MV-4-11 (cell line): ENCODE measurements at regions not wholly inside any gene's neighbourhood (a gene's known extent, or its start where the extent isn't known, plus 50 kb on each side); places are given as distances from the start of the nearest gene placed in this dataset.

Experiments used
- DNase-seq: peaks from one replicate; lab custom pipeline; 2025; lab: John Stamatoyannopoulos, UW

DNA sequence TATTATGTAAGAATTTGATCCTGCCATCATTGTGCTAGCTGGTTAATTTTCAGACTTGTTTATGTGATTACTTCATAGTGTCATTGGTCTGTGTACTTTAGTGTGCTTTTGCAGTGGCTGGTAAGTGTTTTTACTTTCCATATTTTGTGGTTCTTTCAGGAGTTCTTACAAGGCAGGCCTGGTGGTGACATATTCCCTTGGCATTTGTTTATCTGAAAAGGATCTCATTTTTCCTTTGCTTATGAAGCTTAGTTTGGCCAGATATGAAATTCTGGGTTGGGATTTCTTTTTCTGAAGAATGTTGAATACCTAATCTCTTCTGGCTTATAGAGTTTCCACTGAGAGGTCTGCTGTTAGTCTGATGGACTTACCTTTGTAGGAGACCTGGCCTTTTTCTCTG lies 72.8 kb upstream of the MC4R start:
- no peak for DNase-seq

DNA sequence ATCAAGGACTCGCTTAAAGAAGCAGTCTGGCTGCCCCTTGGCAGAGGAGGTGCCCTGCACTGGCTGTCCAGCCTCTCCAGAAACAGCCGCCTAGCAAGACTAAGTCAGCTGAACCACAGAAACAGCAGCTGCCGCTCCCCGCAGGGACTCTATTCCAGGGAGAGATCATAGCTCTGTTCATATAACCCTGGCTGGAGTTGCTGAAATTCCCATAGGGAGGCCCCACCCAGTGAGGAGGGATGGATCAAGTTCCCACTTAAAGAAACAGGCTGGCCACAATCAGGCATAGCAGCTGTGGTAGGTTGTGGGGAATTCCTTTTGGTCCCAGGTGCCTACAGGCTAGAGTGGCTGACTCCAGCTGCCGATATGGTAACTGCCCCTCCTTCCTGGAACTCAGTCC lies 74.2 kb upstream of the MC4R start:
- no peak for DNase-seq

DNA sequence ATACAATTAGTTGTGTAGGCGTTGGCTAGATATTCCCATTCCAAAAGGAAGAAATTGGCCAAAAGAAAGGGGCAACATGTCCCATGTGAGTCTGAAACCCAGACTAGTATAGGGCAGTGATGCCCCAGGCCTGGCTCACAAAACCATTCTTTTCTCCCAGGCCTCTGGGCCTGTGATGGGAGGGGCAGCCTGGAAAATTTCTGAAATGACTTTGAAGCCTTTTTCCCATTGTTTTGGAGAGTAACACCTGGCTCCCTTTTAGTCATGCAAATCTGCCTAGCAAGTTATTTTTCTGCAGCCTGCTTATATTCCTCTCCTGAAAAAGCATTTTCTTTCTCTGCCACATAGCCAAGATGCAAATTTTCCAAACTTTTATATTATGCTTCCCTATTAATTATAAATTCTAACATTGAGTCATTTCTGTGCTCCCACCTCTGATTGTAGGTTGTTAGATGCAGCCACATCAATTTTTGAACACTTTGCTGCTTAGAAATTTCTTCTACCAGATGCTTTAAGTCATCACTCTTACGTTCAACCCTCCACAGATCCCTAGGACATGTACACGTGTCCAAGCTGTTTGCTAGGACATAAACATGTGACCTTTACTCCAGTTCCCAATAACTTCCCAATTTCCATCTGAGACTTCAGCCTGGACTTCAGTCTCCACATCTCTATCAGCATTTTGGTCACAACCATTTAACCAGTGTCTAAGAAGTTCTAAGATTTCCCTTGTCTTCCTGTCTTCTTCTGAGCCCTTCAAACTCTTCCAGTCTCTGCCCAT lies 76.1 kb upstream of the MC4R start:
- DNase-seq: no peak

DNA sequence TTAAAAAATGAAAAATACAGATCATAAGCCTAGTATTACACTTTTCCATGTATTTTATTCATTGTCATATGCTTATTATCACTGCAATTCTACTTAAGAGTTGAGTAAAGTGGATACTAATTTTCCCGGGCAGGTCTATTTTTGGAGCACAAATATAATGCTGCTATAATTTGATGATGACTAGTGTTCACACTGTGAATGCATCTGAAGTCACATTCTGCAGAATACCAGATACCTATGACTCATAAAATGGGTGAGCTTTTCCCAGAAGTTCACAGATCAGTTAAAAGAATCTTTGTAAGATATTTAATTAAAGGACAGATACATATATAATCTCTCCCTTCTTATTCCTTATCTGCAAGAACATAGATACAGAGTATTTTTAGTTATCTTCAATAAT lies 79.8 kb upstream of the MC4R start:
- no peak for DNase-seq

DNA sequence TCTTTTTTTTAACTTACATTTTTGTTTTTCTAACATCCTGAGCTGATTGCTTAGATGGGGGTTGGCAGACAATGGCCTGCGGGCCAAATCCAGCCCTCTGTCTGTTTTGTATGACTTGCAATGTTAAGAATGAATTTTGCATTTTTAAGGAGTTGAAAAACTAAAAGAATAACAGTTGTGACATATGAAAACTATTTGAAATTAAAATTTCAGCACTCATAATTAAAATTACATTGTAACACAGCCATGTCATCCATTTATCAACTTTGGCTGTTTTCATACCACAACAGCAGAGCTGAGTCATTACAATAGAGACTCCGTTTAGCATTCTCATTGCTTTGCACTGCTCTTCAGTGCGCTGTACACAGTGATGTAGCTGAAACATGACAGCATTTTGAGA lies 94.1 kb upstream of the MC4R start:
- DNase-seq: no peak

DNA sequence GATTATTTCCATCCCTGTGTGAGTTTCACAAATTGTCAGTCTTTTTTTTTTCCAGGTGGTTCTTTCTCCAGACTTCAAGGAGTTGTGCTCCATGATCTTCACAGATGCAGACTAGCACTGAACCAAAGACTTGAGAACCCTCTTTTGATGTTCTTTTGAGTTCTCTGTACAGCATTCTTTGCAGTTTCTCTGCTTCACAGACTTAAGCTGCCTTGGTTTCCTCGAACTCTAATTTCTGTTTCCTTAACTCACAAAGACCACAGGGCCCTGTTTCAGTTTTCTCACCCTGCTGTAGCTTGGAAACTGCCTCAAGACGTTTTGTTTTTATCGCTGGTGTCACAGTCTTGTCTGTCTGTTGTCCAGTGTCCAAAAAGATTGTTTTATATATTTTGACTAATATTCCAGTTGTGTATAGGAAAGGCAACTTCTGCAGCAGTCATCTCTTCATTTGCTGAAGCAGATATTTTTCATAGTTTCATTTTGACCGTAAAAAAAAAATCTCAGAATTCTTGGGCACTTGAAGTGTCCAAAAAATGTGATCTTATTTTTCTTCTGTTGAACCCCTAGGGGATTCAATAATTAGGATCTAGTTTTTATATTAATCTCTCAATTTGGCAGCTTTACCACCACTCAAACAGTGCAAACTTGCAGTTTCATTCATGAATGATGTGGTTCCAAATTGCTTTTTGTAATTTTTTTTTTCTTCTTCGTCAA lies 97.0 kb upstream of the MC4R start:
- DNase-seq: no peak

DNA sequence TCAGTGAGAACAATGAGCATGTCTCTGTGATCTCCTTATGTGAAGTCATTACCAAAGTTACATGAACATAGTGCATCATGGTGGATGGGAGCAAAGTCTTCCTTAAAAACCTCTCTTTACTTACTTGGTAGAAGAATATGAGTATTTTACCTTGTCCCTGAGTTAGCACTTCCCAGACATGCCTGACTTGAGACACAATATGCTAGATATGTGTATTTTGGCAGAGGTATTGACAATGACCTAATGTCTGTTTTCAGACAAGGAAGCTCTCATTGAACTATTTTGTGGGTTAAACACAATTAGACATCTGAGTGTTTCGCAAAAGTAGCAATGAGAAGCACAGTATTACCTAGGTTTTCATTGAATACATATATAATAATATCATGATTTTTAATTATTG lies 99.1 kb upstream of the MC4R start:
- no peak for DNase-seq

DNA sequence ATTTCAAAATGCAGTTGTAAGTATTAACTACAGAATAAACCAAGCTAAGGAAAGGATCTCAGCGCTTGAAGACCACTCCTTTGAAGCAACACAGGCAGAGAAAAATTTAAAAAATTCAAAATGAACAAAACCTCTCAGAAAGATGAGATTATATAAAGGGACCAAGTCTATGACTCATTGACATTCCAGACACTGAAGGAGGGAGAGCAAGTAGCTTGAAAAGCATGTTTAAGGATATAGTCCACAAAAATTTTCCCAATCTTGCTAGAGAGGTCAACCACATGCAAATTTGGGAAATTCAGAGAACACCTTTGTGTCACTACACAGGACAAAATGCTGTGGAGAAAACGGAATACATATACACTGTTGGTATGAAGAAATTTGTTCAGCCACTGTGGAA lies 112.6 kb upstream of the MC4R start:
- DNase-seq: no peak

DNA sequence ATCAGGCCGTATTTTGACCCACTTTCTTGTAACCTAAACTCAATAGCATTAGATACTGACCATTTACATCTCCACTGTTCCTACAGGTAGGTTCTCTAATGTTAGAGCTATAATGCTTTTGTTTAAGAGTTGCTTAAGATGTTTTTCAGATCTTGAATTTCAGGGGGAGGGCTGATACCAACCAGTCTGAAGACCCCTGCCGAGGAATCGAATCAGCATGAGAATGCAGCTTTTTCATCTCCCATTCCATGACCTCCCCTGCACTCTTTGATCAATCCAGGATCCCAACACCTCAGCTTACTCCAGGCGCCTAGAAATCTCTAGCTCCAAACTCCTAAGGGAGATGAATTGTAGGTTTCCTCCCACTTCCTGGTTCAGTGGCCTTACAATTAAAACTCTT lies 120.5 kb upstream of the MC4R start:
- no peak for DNase-seq

DNA sequence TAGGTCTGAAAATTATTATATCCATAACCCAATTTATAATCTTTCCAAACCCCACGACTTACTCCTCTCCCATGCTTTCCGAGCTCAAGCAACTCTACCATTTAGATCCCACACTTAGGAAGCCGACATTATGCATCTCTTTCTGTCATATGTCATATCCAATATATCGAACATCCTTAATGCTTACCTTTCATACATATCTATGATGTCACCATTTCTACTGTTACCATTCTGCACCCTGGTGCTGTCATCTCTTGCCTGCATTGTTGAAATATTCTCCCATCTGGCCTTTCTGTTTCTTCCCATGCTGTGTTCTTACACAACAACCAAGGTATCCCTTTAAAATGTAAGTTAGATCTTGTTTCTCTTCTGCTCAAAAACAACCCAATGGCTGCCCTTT lies 127.1 kb upstream of the MC4R start:
- no peak for DNase-seq

DNA sequence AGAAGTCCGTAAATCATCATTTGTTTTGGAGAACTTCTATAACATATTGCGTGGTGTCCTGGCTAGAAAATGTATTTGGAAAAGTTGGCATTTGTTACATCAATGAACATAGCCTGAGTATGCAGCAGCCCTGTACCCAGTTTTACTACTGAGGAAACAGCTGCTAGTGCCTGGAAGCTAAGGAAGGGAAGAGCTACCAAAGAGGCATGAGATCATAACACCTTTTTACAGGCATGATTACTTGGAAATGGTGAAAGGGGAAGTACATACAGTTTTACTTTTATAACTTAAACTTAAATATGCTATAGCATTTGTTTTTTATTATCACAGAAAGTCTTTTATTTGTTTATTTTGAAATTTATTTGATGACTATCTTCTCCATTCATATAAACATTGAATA lies 128.4 kb upstream of the MC4R start:
- DNase-seq: no peak

DNA sequence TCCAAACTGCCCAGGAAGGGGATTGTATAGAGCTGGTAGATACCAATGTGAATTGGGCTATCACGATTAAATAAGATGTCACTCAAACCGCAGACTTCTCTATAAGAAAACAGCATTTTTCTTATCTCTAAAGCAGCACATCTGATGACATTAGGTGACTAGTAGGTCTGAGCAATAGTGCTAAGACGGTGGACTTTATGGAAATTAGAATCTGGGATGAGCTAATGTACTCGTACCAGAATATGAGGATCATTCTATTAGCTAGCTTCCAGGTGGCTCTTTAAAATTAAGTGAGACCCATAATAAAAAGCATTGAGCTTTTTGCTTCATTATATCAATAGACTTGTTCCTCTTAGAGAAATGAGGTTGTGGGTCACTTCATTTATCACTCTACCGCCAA lies 130.0 kb upstream of the MC4R start:
- no peak for DNase-seq

DNA sequence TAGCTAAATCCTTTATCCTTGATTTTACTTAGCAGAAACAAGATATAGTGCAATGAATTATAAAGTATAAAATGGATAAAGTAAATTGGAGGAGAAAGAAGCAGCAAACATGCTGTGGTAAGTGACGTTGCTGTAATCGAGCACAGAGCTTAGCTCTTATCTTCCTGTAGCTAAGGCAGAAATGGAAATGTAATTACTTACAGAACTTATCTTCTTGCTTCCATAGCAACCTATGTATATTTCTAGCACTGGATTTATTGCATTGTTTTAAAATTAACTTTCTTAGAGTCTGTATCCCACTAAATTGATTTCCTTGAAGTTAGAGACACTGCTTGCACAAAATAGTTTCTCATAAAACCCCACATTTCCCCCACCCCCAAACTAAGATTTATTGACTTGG lies 130.6 kb upstream of the MC4R start:
- DNase-seq: no peak

DNA sequence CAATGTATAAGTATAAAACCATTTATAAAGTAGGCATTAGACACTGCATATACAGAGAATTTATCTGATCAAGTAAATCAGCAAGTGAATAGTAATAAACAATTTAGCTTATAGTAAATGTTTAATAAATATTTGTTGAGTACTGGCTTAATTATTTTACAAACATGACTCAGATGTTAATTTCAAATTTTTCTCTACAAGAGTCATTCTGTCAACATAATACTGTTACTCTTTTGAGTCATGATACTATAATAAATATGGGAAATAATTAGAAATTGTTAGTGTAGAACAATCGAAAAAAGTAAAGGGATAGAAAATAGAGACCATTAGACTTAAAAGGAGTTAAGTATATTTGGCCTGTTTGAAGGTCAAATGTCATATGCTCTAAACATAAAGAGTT lies 133.6 kb upstream of the MC4R start:
- no peak for DNase-seq

DNA sequence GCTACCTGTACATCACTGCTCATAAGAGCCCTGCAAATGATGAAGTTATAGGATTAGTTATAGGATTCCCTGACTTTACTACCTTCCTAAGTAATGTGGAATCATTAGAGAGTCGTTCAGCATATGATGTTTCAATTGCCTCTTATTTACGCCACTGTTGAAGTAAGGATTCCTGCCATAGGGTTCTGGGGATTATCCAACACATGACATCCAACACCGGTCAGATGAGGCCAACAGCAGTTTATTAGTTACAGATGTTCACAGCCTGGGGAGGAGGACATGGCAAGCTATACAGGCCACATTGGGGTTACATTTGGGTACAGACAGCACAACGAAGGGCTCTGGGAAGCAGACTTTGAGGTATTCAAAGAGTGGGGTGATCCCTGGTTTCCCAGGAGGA lies 134.1 kb upstream of the MC4R start:
- DNase-seq: no peak

DNA sequence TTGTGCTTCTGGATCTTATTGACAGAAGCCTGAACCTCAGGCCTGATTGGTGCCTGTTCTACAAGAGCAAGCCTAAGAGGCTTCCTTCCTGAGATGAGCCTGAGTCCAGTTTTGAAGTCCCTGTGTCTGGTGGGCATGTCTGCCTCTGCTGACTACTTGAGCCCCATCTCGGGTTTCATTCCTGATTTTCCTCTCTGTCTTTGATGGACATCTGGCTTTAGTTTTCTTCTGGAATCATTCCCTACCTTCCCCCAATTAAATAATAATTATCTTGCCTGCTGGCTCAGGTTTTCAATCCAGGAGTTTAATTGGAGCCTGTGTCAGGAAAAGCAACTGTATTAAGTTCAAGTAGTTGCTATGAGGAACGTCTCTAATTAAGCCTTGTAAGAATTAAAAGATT lies 135.5 kb upstream of the MC4R start:
- no peak for DNase-seq

DNA sequence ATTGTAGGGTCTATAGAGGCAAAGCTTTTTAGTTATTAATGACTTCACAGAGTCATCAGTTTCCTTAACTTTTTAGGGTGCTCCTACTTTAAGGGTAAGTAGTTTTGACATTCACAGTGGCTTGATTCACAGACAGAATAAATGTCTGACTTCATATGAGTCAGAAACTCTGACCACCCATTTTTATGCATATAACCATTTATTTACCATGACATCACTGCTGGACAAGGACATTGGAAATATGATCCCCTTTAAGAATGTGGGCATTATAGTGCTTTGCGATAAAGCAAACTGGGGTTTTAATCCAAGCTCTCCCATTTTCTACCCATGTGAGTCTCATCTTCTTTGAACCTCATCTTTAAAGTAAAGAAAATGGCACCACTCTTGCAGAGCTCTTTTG lies 162.0 kb upstream of the MC4R start:
- DNase-seq: no peak

DNA sequence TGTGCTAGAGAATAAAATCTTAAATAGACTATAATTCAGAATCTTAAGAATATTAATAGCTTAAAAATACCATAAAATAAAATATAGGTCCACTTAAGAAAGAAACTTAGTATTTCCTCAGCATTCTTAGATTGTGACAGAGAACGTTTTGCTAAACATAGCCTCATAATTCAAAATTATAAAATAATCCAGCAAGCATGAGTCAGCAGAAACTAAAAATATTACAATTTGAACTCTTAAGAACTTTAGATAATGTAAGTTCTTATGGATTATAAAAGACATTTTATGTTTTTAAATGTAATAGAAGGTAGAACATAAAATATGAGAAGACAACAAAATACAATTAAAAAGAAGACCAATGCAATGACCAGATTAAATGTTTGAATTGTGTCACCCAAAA lies 164.5 kb upstream of the MC4R start:
- no peak for DNase-seq

DNA sequence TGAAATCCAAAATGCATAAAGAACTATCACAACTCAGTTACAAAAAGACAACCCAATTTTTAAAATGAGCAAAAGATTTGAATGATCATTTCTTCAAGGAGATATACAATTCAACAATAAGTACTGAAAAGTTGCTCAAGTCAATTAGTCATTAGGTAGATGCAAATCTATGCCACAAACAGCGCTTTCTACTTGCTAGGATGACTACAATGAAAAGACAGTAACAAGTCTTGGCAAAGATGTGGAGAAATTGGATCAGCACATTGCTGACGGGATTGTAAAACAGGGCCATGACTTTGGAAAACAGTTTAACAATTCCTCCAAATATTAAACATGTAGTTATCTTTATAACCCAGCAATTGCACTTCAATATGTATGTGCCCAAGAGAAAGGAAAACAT lies 166.3 kb upstream of the MC4R start:
- DNase-seq: no peak

DNA sequence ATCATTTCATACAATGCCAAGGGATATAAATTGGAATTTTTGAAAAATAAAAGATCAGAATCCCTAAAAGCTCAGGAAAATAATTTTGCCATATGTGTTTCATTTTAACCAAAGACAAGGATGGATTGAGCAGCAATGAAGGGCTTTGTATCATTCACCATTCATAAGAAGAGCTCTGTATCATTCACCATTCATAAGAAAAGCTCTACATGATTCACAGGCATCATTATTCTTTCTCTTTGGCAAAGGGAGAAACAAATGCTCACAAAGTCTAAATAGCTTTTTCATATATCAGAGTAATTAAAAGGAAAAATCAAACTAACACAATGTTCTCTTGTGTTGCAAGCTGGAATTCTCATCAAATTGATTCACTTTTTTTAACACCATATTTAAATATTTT lies 169.1 kb upstream of the MC4R start:
- DNase-seq: no peak

DNA sequence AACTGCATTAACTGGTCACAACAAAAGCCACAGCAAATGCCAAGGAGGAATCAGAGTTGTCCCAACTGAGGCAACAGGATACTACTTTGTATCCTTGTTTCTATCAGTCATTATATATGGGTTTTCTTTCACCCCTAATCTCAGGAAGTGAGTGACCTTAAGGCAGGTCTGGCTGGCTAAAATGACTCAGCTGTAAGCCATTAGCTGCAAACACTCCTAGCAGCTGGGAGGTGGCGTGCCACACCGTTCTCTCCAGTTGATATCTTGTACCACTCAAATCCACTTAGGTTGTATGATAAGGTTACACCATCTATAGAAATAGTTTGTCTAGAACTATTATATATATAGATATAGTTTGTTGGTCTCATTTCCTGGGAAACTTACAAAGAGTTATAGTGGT lies 171.1 kb upstream of the MC4R start:
- no peak for DNase-seq

DNA sequence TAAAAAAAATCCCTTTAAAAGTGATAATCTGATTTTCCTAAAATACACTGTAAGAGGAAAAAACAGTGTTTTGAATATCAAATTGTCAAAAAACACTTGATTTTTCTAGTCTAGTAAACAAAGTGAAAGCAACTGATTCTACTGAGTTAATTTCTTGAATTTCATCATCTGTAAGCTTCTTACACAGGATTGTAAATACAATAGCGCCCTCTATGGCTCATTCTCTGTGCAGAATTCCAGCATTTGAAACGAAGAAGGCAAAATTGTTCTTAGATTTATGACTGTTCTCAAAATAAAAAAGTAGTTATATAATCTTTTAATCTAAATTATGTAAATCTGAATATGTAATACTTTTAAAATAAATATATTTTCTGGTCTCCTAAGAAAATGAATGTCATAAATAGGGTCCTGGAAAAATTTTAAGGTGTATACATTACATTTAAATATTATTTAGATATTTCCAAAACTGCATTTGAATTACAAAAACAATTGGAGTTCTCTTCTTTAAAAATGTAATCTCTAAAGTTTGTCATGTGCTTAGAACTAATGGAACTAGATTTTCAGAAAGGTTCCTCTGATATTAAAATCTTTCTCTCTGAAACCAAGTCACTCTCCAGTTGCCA lies 176.9 kb upstream of the MC4R start:
- DNase-seq: peak; percentile 67

DNA sequence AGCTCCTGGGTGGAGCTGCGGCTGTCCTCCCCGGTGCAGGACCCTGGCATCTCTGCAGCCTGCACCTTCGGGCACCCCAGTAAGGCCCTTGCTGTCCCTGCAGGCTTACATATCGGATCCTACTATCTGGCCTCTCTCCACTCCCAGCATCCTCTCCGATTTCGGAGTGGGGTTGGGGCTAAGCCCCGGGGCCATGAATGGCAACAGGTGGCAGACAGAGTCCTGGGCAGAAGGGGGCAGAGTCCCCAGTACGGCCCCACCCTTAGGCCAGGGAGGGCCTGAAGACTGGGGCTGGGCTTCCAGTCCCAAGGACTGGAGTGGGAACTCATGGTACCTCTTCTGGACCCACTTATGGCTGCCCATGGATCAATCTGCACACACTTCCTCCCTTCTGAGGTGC lies 180.4 kb upstream of the MC4R start:
- DNase-seq: no peak

DNA sequence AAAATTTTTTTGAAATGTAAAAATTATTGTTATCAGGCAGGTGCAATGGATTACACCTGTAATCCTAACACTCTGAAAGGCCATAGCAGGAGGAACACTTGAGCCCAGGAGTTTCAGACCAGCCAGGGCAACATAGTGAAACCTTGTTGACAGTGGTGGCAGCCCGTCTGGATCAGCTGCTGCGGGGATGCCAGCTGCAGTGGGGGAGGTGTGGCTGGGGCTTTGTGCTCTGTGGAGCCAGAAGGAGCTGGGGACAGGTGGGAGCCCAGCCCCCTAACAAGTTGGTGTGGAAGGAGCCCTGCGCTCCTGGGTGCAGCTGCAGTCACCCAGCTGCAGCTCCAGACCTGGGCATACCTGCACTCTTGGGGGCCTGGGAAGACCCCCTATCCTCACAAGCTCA lies 182.4 kb upstream of the MC4R start:
- DNase-seq: no peak
